Psoas muscle (tissue), 7 donors: ENCODE measurements at regions not wholly inside any gene's neighbourhood (a gene's known extent, or its start where the extent isn't known, plus 50 kb on each side); places are given as distances from the start of the nearest gene placed in this dataset.
"Not testable (repeated sequence)": the region's sequence is repeated elsewhere in the genome, so short reads cannot be mapped to it uniquely, and the experiment has no call there.

Experiments
- ATAC-seq, 4 donors: fragments of 200-7000 bp; cut with Tn5 transposase; one replicate each; pipeline ENCODE4 v1.9.1; 2020; ENCODE audit warnings: moderate library complexity in 3 of 4, mild to moderate bottlenecking in 2 of 4
- DNase-seq, 2 donors: peaks; one replicate each; pipeline ENCODE4 v3.0.0-alpha.2; 2020
- H3K27ac ChIP-seq: fragments of 200-600 bp; one replicate; pipeline ENCODE4 v1.8.0; 2022
- H3K27me3 ChIP-seq, 3 donors: fragments of 200-600 bp in 1 of 3; one replicate each; pipeline versions ENCODE4 v1.6.1 to v1.8.0; 2013 to 2022; ENCODE audit warnings: low read length in 2 of 3, mild to moderate bottlenecking in 2 of 3, moderate library complexity in 1 of 3; ENCODE audit not compliant: insufficient read depth in 3 of 3
- H3K36me3 ChIP-seq, 2 donors: fragments of 200-600 bp in 1 of 2; one replicate each; pipeline versions ENCODE4 v1.6.1 to v1.8.0; 2013 to 2022; ENCODE audit warnings: low read depth in 1 of 2, mild to moderate bottlenecking in 1 of 2, moderate library complexity in 1 of 2; ENCODE audit not compliant: insufficient read depth in 1 of 2
- H3K4me1 ChIP-seq: fragments of 200-600 bp; one replicate; pipeline ENCODE4 v1.8.0; 2022
- H3K4me3 ChIP-seq: fragments of 200-600 bp; one replicate; pipeline ENCODE4 v1.8.0; 2022; ENCODE audit warnings: mild to moderate bottlenecking
- H3K9me3 ChIP-seq: fragments of 200-600 bp; one replicate; pipeline ENCODE4 v1.8.0; 2022
- CTCF ChIP-seq: fragments of 200-600 bp; IDR thresholded peaks from one replicate; pipeline ENCODE4 v1.8.0; 2022; ENCODE audit warnings: antibody characterized with exemption
- WGBS, 3 donors: extraction: QIAGEN DNeasy Blood & Tissue Kit; methylation state at CpG; one replicate each; pipeline versions ENCODE4 v1.1.6 to v1.1.7; 2013; 5-methylcytosine and 5-hydroxymethylcytosine counted together
- intact Hi-C, 2 donors: fragments of 100-400 bp; cut with DNase I; formaldehyde crosslinking; loops; one replicate each; pipeline versions ENCODE4 v1.11.0 to v1.14.2; 2022
- donor health status: healthy with polysubstance abuse.
- donor health status: DM: no; HTN: no; CAD: no; lungs with moderate emphysema.
- donor health status: Bipolar disorder and iron deficiency.
- donor health status: healthy.
- donor health status: DM: yes; HTN: yes; CAD: no.
- donor health status: DM: no; HTN: no; CAD: no.
- donor health status: DM: yes; HTN: yes; CAD: no.

DNA sequence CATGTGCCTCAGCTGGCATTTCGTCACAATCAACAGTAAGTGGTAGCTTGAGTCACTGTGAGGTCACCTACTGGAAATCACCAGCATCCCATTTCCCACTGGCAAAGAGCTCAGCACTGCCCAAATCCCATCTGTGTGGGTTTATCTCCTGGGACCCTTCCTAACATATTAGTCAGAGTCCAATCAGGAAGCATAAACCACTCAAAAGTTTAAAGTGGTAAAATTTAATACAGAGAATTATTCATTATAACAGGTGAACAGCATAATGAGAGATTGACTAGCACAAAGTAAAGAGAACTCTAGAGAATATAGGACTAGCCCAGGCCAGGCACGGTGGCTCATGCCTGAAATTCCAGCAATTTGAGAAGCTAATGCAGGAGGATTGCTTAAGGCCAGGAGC is 107.1 kb upstream of the TP53BP2 start:
- H3K27me3 ChIP-seq, H3K9me3 ChIP-seq, H3K27ac ChIP-seq, DNase-seq, ATAC-seq, H3K4me3 ChIP-seq, intact Hi-C loops, H3K4me1 ChIP-seq: not testable (repeated sequence)
- peaks cover 0 to 12% of the 10 kb centered on the region in 2 donors for H3K36me3 ChIP-seq
- WGBS, 3 donors, result 18 to 63% (median 45%) methylated on average over 1 to 2 of the region's 2 CpGs

DNA sequence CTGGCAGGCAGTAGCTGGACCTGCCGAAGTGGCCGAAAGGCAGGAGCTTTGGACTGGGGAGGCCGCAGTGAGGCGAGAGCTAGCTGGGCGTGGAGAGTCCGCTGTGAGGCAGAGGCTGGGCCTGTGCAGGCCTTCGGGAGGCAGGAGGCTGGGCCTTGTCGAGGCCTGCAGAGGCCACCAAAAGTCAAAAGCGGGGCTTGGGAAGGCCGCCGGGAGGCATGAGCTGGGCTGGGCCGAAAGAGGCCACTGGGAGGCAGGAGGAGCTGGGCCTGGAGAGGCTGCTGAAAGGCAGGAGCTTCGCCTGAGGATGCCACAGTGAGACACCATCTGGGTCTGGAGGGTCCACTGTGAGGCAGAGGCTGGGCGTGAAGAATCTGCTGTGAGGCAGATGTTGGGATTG is 105.8 kb upstream of the TP53BP2 start:
- ATAC-seq, H3K27ac ChIP-seq, intact Hi-C loops, H3K4me3 ChIP-seq, H3K9me3 ChIP-seq, H3K27me3 ChIP-seq, DNase-seq, H3K4me1 ChIP-seq: not testable (repeated sequence)
- peaks cover 0 to 12% of the 10 kb centered on the region in 2 donors for H3K36me3 ChIP-seq
- 94 to 95% (median 95%) methylated on average over 9 to 14 of the region's 14 CpGs for WGBS, 3 donors

- H3K36me3 ChIP-seq, result peaks cover 0 to 12% of the 10 kb centered on the region in 2 donors
- DNase-seq, H3K9me3 ChIP-seq, ATAC-seq, intact Hi-C loops, H3K27ac ChIP-seq, H3K4me3 ChIP-seq, H3K27me3 ChIP-seq, H3K4me1 ChIP-seq: not testable (repeated sequence)
- 76 to 86% (median 83%) methylated on average over 5 to 10 of the region's 10 CpGs for WGBS, 3 donors
Observed at GRCh38 chr1:223949944-223950343, 104.2 kb upstream of the TP53BP2 start.

- H3K9me3 ChIP-seq, H3K27ac ChIP-seq, ATAC-seq, H3K4me3 ChIP-seq, H3K36me3 ChIP-seq, H3K27me3 ChIP-seq, DNase-seq, H3K4me1 ChIP-seq, intact Hi-C loops: not testable (repeated sequence)
- WGBS, 3 donors, result 94 to 99% (median 95%) methylated on average over 10 to 11 of the region's 12 CpGs
Observed at GRCh38 chr1:223948041-223948440, 102.3 kb upstream of the TP53BP2 start.

GRCh38 chr1:223936592-223936991 is 90.8 kb upstream of the TP53BP2 start:
- WGBS, 3 donors, result 83 to 97% (median 87%) methylated on average over 2 of the region's 2 CpGs
- intact Hi-C loops, H3K36me3 ChIP-seq, H3K4me3 ChIP-seq, H3K27me3 ChIP-seq, DNase-seq, H3K27ac ChIP-seq, H3K4me1 ChIP-seq, ATAC-seq, H3K9me3 ChIP-seq: not testable (repeated sequence)

- H3K9me3 ChIP-seq, H3K4me3 ChIP-seq, DNase-seq, H3K27me3 ChIP-seq, intact Hi-C loops, H3K27ac ChIP-seq, ATAC-seq, H3K36me3 ChIP-seq, H3K4me1 ChIP-seq: not testable (repeated sequence)
- 63 to 100% (median 80%) methylated on average over 1 of the region's 1 CpG for WGBS, 3 donors
Observed at GRCh38 chr1:223931476-223931875, 85.7 kb upstream of the TP53BP2 start.

GRCh38 chr1:223920805-223921204 is 75.1 kb upstream of the TP53BP2 start:
- peak; percentile 27 for TF ChIP-seq CTCF
- H3K27ac ChIP-seq, H3K4me1 ChIP-seq, H3K9me3 ChIP-seq, intact Hi-C loops, H3K27me3 ChIP-seq, H3K4me3 ChIP-seq, ATAC-seq, H3K36me3 ChIP-seq: not testable (repeated sequence)
- peak; percentile 31 to 57 for DNase-seq
- 89 to 100% (median 100%) methylated on average over 1 of the region's 4 CpGs for WGBS, 3 donors

DNA sequence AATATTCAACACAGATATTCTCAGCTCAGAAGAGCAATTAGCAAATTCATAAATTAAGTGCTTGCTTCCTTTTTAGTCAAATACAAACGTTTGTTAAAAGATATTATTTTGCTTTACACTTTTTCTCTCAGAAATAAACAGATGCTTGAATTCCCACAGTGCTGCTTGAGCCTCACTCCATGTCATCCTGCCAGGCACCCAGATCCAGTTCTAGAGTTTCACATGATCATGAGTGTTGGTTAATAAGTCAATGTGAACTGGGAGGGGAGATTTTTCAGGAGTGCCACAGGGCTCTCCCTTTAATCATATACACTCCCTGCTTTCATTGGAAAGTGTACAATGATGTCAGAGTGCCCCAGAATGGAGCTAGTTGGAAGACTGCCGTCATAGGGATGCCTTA is 69.7 kb upstream of the TP53BP2 start:
- H3K4me1 ChIP-seq, H3K27ac ChIP-seq, H3K36me3 ChIP-seq, intact Hi-C loops, DNase-seq, H3K27me3 ChIP-seq, H3K9me3 ChIP-seq, ATAC-seq, H3K4me3 ChIP-seq: not testable (repeated sequence)
- WGBS, 3 donors, result 21 to 33% methylated on average over 1 to 2 of the region's 2 CpGs; no CpG with 5 or more reads in 1 of the 3 donors

DNA sequence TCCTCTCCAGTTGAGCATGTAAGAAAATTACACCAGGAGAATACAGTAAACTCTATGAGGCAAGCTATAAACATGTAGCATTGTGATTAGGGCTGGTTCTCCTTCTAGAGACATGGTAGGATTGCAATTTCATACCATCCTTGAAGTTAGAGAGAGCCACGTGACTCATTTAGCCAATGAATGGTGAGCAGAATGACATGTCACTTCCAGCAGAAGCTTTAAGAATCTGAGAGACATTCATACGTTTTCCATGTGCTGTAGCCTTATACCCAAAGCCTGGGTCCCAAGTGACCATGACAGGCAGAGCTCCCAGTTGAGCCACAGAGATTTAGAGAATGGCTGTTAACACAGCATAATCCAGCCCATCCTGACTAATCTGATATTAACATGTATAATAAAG is 68.0 kb upstream of the TP53BP2 start:
- WGBS, 3 donors, result 51 to 60% (median 60%) methylated on average over 2 of the region's 2 CpGs
- H3K27me3 ChIP-seq, H3K4me3 ChIP-seq, H3K4me1 ChIP-seq, DNase-seq, ATAC-seq, intact Hi-C loops, H3K9me3 ChIP-seq, H3K27ac ChIP-seq, H3K36me3 ChIP-seq: not testable (repeated sequence)
